HAP-1 (cell line): ENCODE measurements at regions not wholly inside any gene's neighbourhood (a gene's known extent, or its start where the extent isn't known, plus 50 kb on each side); places are given as distances from the start of the nearest gene placed in this dataset.

Experiments used
- DNase-seq, 2 experiments: peaks; one replicate each; pipeline ENCODE4 v3.0.0-alpha.2; 2016 to 2020; ENCODE audit warnings: low spot score in 2 of 2
- H3K27me3 ChIP-seq: fragments of 250-450 bp; sonication (Bioruptor Pico); 2 replicates; pipeline ENCODE4 v1.5.1; 2020; ENCODE audit warnings: low read depth, mild to moderate bottlenecking, moderate library complexity
- H3K36me3 ChIP-seq: fragments of 250-450 bp; sonication (Bioruptor Pico); replicated peaks from 2 replicates; pipeline ENCODE4 v1.5.1; 2020; ENCODE audit warnings: mild to moderate bottlenecking
- H3K4me1 ChIP-seq: fragments of 250-450 bp; sonication (Bioruptor Pico); 2 replicates; pipeline ENCODE4 v1.5.1; 2020; ENCODE audit warnings: mild to moderate bottlenecking
- H3K4me3 ChIP-seq: fragments of 250-450 bp; sonication (Bioruptor Pico); 2 replicates; pipeline ENCODE4 v1.5.1; 2020; ENCODE audit warnings: mild to moderate bottlenecking, moderate library complexity
- H3K9me3 ChIP-seq: fragments of 250-450 bp; sonication (Bioruptor Pico); 2 replicates; pipeline ENCODE4 v1.5.1; 2020; ENCODE audit warnings: mild to moderate bottlenecking, moderate library complexity
- in situ Hi-C: fragments of 300-500 bp; cut with MboI; formaldehyde crosslinking; loops from 3 replicates; pipeline ENCODE4 v1.14.3; 2020; ENCODE audit warnings: low sequenced_read_pairs, inconsistent platforms, mixed read lengths

DNA sequence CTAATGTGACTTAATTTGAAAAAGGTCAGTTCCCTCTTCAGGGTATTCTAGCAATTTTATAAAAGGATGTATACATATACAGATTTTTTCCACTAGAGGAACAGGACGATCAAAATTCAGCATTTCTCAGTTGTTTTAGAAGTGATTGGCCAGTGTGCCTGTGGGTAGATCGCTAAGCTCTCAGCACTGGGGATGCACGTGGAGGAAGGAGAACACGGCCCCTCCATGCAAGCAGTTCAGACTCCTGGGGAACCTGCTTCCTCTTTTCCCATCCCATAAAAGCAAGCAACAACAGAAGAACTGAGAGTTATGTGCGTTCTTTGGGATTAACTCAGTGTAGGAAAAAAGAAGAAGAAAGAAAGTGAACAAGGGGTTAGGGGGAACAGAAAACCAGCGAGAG, 328.8 kb downstream of the FOXO1 start:
- Histone ChIP-seq H3K9me3 (no peaks in the 10 kb centered on the region), H3K36me3 (no peaks in the 10 kb centered on the region), H3K4me3 (no peak overlapping the region), H3K27me3 (no peaks in the 10 kb centered on the region), H3K4me1 (peaks cover 28% of the 10 kb centered on the region)
- in situ Hi-C loops, result no loop called here
- DNase-seq, result no peak

DNA sequence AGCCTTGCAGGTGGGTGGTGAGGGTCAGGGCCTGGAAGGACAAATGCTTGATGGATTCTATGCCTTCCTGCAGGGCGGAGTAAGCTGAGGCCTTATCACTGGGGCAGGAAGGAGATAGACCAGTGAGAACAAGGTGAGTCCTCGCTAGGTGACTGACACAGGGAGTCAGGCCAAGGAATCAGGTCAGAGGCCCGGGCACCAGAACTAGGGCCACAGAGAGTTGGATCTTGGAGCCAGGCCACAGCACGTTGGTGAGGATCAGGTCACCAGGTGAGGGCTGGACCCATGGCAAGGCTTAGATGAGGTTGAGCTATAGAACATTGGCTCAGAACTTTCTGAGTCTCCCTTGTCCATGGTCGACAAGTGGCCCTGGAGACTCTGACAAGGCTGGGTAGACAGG, 328.2 kb downstream of the FOXO1 start:
- Histone ChIP-seq H3K36me3 (no peaks in the 10 kb centered on the region), H3K27me3 (no peaks in the 10 kb centered on the region), H3K4me1 (peaks cover 30% of the 10 kb centered on the region), H3K4me3 (no peak overlapping the region), H3K9me3 (no peaks in the 10 kb centered on the region)
- no peak for DNase-seq
- in situ Hi-C loops, result no loop called here

DNA sequence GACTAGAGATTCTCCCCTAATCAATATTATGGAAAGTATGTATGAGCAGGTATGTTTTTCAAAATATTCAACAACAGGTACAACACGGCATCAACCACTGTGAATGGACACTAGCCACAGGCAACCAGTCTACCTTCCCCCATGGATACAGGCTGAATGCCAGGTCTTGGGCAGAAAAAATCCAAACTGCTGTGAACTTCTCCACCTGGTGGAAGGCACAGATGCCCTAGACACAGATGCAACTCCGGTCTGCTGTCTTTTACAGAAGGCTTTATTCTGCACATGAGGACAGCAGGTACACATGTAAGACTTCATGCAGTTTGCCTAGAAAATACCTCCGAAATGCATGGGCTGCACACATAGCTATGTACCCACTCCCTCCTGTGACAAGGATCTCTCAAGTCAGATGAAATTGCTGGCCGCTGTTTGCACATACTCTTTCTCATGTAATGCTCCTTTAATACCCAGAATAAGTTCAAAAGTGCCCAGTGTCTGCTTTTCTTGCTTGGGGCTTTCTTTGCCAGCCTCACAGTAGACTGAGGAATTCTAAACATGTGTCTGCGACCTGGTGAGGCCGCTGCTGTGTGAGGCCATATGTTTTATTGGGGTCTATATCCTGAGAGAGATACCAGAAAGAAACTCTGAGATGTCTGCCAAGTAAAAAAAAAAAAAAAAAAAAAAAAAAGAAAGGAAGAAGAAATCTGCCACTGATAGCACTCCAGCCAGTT, 325.9 kb downstream of the FOXO1 start:
- DNase-seq, result peak; percentile 12 to 66
- no peaks in the 10 kb centered on the region for H3K36me3 ChIP-seq
- in situ Hi-C loops, result no loop called here
- H3K4me1 ChIP-seq, result peaks cover 30% of the 10 kb centered on the region
- H3K4me3 ChIP-seq, result no peak overlapping the region
- H3K27me3 ChIP-seq, result no peaks in the 10 kb centered on the region
- H3K9me3 ChIP-seq, result no peaks in the 10 kb centered on the region

DNA sequence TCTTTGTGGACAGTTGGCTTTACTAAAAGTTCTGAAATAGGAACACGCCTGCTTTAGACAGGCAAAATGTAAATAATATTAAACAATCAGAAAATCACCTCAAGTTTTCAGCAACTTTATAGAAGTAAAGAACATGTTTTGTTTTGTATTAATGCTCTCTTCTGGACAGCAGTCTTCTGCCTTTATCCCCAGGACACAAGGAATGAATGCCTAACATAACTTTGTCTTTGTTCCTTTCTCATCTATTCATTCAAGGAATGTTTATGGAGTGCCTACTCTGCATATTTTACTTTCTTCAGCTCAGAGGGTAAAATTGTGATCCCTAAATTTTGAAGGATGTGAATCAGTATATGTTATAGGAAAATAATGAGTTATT, 325.4 kb downstream of the FOXO1 start:
- Histone ChIP-seq H3K9me3 (no peaks in the 10 kb centered on the region), H3K27me3 (no peaks in the 10 kb centered on the region), H3K4me1 (peaks cover 30% of the 10 kb centered on the region), H3K4me3 (no peak overlapping the region), H3K36me3 (no peaks in the 10 kb centered on the region)
- in situ Hi-C loops, result no loop called here
- DNase-seq, result peak in 1 of 2 experiments; percentile 99

DNA sequence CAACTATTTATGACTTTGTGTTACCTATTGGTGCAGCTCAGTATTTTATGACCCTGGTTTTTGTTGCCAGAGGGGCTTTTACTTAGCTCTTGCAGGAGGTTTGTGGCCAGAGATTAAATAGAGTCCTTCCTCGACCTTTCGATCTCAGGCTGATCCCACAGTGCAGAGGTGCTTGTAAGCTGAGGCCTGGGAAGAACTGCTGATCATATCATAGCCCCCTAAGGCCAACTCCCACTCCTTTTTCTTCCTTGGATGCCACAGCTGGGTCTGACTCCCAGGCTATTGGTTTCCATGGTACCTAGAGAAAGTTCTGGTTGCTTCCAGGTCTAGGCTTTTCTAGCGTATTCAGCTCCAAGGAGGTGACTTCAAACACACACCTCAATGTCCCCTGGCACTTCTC, 324.9 kb downstream of the FOXO1 start:
- in situ Hi-C loops, result no loop called here
- H3K4me1 ChIP-seq, result peaks cover 30% of the 10 kb centered on the region
- no peaks in the 10 kb centered on the region for H3K27me3 ChIP-seq
- H3K9me3 ChIP-seq, result no peaks in the 10 kb centered on the region
- no peak overlapping the region for H3K4me3 ChIP-seq
- peak; percentile 74 to 86 for DNase-seq
- no peaks in the 10 kb centered on the region for H3K36me3 ChIP-seq

DNA sequence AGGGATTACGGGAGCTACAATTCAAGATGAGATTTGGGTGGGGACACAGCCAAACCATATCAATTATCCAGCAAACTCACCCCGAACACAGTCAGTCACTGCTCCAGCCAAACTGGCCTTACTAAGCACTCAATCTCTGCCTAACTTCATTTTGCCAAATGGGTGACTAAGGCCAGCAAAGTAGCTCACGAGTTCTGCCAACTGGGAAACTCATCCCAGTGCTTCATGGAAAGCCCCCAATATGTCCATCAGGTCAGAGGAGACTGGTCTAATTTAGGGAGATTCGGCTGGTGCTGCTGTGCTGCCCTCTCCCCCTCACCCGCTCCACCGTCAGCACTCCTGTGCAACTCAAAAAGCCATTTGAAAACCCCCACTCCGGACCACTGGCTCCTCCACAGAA, 324.0 kb downstream of the FOXO1 start:
- H3K9me3 ChIP-seq, result no peaks in the 10 kb centered on the region
- no peak overlapping the region for H3K4me3 ChIP-seq
- DNase-seq, result no peak
- H3K36me3 ChIP-seq, result no peaks in the 10 kb centered on the region
- no peaks in the 10 kb centered on the region for H3K27me3 ChIP-seq
- peaks cover 30% of the 10 kb centered on the region for H3K4me1 ChIP-seq
- in situ Hi-C loops, result no loop called here

DNA sequence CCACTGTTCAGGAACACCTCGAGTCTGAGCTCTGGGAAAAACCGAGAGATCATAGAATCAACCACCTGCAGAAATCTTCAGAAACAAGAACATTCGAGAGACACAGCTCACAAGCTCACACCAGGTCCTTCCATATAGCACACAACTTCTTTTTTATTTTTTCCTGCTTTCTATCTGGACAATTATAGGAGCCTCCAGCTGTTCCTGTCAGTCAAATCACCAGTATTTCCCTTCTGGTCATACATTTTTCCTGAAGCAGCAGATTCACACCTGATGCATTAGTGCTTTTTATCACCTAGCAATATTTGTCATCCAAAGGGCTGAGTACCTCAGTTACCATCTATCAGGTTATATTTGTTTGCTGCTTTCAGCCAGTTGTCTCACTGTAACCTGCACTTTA, 323.5 kb downstream of the FOXO1 start:
- no peak overlapping the region for H3K4me3 ChIP-seq
- H3K36me3 ChIP-seq, result no peaks in the 10 kb centered on the region
- peaks cover 30% of the 10 kb centered on the region for H3K4me1 ChIP-seq
- no peaks in the 10 kb centered on the region for H3K27me3 ChIP-seq
- no peaks in the 10 kb centered on the region for H3K9me3 ChIP-seq
- in situ Hi-C loops, result no loop called here
- no peak for DNase-seq

DNA sequence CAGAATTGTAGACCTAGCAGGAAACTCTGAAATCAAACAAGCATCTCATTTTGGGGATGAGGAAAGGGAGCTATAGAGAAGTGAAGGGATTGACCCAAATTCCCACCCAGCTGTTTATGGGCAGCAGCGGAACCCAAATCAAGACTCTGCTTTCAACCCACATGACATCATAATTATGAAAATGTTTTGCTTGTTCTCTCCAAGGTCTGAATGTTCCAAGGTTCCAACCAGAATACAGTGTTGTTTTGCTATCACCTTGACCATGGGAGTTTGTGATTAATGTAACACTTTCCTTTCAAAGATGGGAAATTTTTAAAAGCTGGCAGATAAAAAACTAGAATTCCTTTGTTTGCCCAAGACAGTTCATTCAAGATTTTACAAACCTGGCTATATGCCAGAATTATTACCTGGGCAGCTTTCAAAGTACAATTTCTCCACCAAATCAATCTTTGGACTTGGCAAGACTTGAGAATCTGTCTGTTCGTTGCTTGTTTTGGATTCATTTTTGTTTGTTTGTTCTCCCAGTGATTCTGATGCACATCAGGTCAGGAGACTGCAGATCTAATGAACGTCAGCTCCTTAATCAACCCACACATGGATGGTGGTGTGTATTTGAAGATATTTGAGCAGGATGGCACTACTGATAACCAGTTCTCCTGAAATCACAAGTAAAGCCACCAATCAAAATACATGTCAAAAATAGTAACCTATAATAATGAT, 322.7 kb downstream of the FOXO1 start:
- Histone ChIP-seq H3K9me3 (no peaks in the 10 kb centered on the region), H3K4me1 (peaks cover 30% of the 10 kb centered on the region), H3K27me3 (no peaks in the 10 kb centered on the region), H3K36me3 (no peaks in the 10 kb centered on the region), H3K4me3 (no peak overlapping the region)
- DNase-seq, result no peak
- in situ Hi-C loops, result no loop called here

DNA sequence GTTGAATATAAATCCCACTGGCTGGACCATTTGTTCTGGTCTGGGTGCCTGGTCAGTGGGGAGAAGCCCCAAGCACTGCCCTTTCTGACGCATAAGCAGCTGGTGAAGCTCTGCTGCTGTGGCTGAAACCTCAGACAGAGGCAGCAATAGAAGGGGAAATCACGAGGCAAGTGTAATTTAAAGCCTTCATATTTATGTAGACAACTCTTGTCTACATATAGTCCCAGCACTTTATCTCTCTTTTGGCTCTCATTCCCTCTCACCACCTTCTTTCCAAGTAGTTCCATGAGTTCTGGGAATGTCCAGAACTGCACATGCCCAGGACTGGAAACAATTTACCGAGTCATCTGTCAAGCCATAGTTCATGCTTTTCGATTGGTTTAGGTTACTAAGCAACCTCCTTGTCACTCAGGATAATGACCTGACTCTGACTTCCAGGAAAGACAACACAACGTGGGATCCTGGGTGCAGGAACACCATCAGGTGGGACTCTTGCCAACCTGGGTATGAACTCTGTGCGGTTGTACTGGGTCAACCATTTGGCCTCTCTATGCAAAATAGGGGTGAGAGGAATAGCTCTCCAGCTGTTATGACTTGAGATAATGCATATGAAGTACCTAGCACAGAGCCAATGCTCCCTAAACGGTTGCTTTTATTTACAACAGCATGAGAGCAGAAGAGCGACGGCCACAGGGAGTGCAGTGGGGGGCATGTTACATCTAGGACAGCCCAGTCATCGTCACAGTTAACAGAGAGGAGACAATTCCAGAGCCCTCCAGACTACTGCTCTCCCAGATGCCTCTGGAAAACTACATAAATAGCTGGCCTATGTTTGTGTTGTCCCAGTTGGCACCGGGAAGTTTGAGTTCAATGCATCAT, 321.9 kb downstream of the FOXO1 start:
- H3K4me1 ChIP-seq, result peaks cover 27% of the 10 kb centered on the region
- no peaks in the 10 kb centered on the region for H3K27me3 ChIP-seq
- H3K9me3 ChIP-seq, result no peaks in the 10 kb centered on the region
- H3K36me3 ChIP-seq, result no peaks in the 10 kb centered on the region
- no peak overlapping the region for H3K4me3 ChIP-seq
- in situ Hi-C loops, result no loop called here
- DNase-seq, result no peak

DNA sequence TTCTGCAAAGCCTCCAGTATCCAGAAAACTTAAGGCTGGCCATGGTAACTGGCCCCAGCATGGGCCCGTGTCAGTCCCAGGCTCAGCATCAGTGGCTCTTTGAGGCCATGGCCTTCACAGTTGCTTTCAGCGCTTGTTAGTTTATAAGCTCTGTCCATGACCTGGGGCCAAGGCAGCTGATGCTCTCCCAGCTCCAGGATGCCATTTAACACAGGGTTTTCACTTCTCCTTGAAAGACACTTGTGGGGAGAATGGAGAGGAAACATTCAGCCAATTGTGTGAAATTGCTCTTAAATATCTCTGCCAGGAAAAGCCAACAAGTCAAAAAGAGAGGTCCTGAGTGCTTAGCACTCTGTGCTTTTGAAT, 321.3 kb downstream of the FOXO1 start:
- Histone ChIP-seq H3K9me3 (no peaks in the 10 kb centered on the region), H3K36me3 (no peaks in the 10 kb centered on the region), H3K27me3 (no peaks in the 10 kb centered on the region), H3K4me1 (peaks cover 22% of the 10 kb centered on the region), H3K4me3 (no peak overlapping the region)
- no peak for DNase-seq
- in situ Hi-C loops, result no loop called here

DNA sequence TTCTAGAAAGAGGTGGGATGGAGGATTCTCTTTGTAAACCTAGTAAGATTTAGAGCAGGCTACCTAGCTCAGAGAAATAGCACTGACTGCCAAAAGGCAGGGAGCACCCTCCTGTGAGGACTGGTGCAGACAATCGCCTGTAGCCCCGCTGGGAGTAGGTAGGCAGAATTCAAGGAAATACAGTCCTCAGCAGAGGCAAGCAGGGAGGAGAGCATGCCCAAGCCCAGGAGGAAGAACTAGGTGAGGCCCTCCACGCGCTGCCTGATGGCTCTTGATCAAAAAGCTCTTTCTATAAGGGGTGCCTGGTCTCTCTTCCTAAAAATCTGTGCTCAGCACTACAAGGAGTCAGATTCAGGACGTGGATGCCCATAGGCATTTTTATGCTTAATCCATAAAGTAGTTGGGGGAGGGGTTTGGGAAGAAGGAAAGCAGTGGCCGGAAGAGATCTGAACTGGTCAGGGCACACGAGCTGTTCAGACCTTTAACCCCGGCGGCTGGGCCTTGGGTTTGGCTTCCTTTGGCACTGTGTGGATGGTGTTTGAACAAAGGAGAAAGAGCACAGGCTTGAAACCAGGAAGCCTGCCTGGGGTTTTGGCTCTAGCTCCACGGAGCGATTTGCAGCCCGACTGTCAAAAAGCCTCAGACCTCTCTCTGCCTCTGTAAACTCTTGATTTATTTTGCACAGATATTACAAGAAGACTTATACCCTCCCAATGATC, 320.6 kb downstream of the FOXO1 start:
- DNase-seq, result no peak
- H3K9me3 ChIP-seq, result no peaks in the 10 kb centered on the region

DNA sequence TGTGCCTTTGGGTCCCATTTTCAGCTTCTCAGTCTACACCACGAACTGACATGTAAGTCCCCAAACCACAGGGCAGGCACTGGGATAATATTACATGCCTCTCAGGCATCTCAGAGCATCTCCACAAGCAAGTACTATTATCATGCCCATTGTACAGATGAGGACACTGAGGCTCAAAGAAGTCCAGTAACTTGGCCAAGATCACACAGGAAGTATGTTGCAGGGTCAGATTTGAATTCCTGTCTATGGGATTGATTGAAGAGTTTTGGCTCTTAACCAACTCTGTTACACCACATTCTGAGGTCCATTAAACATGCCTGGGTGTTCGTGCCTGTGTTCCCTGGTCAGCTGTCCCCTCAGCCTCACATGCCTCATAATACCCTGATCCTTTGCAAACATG, 319.8 kb downstream of the FOXO1 start:
- Histone ChIP-seq H3K27me3 (no peaks in the 10 kb centered on the region), H3K4me3 (no peak overlapping the region), H3K4me1 (peaks cover 13% of the 10 kb centered on the region), H3K9me3 (no peaks in the 10 kb centered on the region), H3K36me3 (no peaks in the 10 kb centered on the region)
- DNase-seq, result no peak
- in situ Hi-C loops, result no loop called here

More for the DNA sequence above, 320.6 kb downstream of the FOXO1 start:
- in situ Hi-C loops, result no loop called here
- Histone ChIP-seq H3K4me1 (peaks cover 16% of the 10 kb centered on the region), H3K27me3 (no peaks in the 10 kb centered on the region), H3K36me3 (no peaks in the 10 kb centered on the region), H3K4me3 (no peak overlapping the region)

DNA sequence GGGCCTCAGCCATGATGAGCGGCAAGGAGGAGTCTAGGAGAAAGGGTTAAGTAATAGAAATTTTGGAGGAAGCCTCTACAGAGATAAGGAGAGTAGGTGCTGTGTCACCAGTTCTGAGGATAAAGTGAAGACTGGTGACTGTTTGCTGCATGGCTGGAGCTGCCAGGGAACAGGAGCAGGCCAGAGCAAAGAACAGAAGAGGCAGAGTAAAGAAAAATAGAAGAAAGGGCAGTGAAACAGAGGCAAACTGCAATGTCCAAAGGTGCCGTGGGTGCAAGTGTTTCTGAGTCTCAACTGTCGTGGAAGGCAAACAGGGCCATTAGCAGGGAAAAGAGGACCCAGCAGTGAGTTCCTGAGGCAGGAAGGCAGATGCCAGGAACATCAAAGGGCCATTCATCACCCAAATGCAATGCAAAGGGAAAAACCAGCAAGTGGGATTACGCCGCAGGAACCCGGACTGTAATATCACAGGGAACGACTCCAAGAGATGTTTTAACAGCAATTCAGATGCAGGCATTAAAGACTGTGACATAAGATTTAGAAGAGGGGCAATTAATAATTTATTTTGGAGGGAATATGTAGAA, 318.3 kb downstream of the FOXO1 start:
- DNase-seq, result no peak
- H3K9me3 ChIP-seq, result no peaks in the 10 kb centered on the region
- no peaks in the 10 kb centered on the region for H3K27me3 ChIP-seq
- H3K36me3 ChIP-seq, result no peaks in the 10 kb centered on the region
- in situ Hi-C loops, result no loop called here
- no peak overlapping the region for H3K4me3 ChIP-seq
- H3K4me1 ChIP-seq, result no peaks in the 10 kb centered on the region
